Psoas muscle (tissue), 7 donors: ENCODE measurements at regions not wholly inside any gene's neighbourhood (a gene's known extent, or its start where the extent isn't known, plus 50 kb on each side); places are given as distances from the start of the nearest gene placed in this dataset.

Experiments
- ATAC-seq, 4 donors: fragments of 200-7000 bp; cut with Tn5 transposase; one replicate each; pipeline ENCODE4 v1.9.1; 2020; ENCODE audit warnings: moderate library complexity in 3 of 4, mild to moderate bottlenecking in 2 of 4
- DNase-seq, 2 donors: peaks; one replicate each; pipeline ENCODE4 v3.0.0-alpha.2; 2020
- H3K27ac ChIP-seq: fragments of 200-600 bp; one replicate; pipeline ENCODE4 v1.8.0; 2022
- H3K27me3 ChIP-seq, 3 donors: fragments of 200-600 bp in 1 of 3; one replicate each; pipeline versions ENCODE4 v1.6.1 to v1.8.0; 2013 to 2022; ENCODE audit warnings: low read length in 2 of 3, mild to moderate bottlenecking in 2 of 3, moderate library complexity in 1 of 3; ENCODE audit not compliant: insufficient read depth in 3 of 3
- H3K36me3 ChIP-seq, 2 donors: fragments of 200-600 bp in 1 of 2; one replicate each; pipeline versions ENCODE4 v1.6.1 to v1.8.0; 2013 to 2022; ENCODE audit warnings: low read depth in 1 of 2, mild to moderate bottlenecking in 1 of 2, moderate library complexity in 1 of 2; ENCODE audit not compliant: insufficient read depth in 1 of 2
- H3K4me1 ChIP-seq: fragments of 200-600 bp; one replicate; pipeline ENCODE4 v1.8.0; 2022
- H3K4me3 ChIP-seq: fragments of 200-600 bp; one replicate; pipeline ENCODE4 v1.8.0; 2022; ENCODE audit warnings: mild to moderate bottlenecking
- H3K9me3 ChIP-seq: fragments of 200-600 bp; one replicate; pipeline ENCODE4 v1.8.0; 2022
- CTCF ChIP-seq: fragments of 200-600 bp; IDR thresholded peaks from one replicate; pipeline ENCODE4 v1.8.0; 2022; ENCODE audit warnings: antibody characterized with exemption
- WGBS, 3 donors: extraction: QIAGEN DNeasy Blood & Tissue Kit; methylation state at CpG; one replicate each; pipeline versions ENCODE4 v1.1.6 to v1.1.7; 2013; 5-methylcytosine and 5-hydroxymethylcytosine counted together
- intact Hi-C, 2 donors: fragments of 100-400 bp; cut with DNase I; formaldehyde crosslinking; loops; one replicate each; pipeline versions ENCODE4 v1.11.0 to v1.14.2; 2022
- donor health status: healthy with polysubstance abuse.
- donor health status: DM: no; HTN: no; CAD: no; lungs with moderate emphysema.
- donor health status: Bipolar disorder and iron deficiency.
- donor health status: healthy.
- donor health status: DM: yes; HTN: yes; CAD: no.
- donor health status: DM: no; HTN: no; CAD: no.
- donor health status: DM: yes; HTN: yes; CAD: no.

DNA sequence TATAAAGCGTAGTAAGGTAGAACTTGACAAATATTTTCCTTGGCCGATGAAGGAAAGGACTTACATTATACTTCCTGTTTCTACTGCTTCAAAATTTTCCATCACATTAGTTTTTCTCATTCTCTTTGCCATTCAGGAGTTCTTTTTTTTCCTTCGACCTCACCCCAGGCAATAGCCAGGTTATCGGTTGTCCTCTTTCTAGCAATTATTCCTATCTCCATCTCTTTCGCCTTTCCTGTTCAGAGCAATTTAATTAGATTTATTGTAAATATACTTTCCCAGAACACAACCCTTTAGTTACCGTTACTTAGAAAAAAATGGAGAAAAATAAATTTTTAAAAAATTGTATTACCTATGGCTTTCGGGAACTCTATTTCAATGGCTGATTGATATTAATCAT lies 205.2 kb downstream of the KCNJ2 start:
- Histone ChIP-seq H3K27me3 (no peaks in the 10 kb centered on the region), H3K36me3 (no peaks in the 10 kb centered on the region), H3K4me1 (no peaks in the 10 kb centered on the region), H3K4me3 (no peak overlapping the region), H3K27ac (no peak overlapping the region), H3K9me3 (peaks cover 4% of the 10 kb centered on the region)
- 70 to 84% (median 75%) methylated on average over 7 of the region's 7 CpGs for WGBS, 3 donors
- ATAC-seq: no peak
- DNase-seq: no peak
- no peak for TF ChIP-seq CTCF
- intact Hi-C loops: no loop called here

GRCh38 chr17:70375406-70375805 lies 206.1 kb downstream of the KCNJ2 start:
- intact Hi-C loops: no loop called here
- H3K36me3 ChIP-seq: no peaks in the 10 kb centered on the region
- DNase-seq (no peak), ATAC-seq (no peak)
- no peaks in the 10 kb centered on the region for H3K4me1 ChIP-seq
- H3K4me3 ChIP-seq: no peak overlapping the region
- peaks cover 4% of the 10 kb centered on the region for H3K9me3 ChIP-seq
- H3K27me3 ChIP-seq: no peaks in the 10 kb centered on the region
- TF ChIP-seq CTCF: no peak
- H3K27ac ChIP-seq: no peak overlapping the region
- WGBS, 3 donors: 76 to 91% (median 80%) methylated on average over 1 of the region's 1 CpG

- no peak for TF ChIP-seq CTCF
- intact Hi-C loops: no loop called here
- H3K27ac ChIP-seq: no peak overlapping the region
- no peaks in the 10 kb centered on the region for H3K36me3 ChIP-seq
- DNase-seq (no peak), ATAC-seq (no peak)
- H3K27me3 ChIP-seq: no peaks in the 10 kb centered on the region
- WGBS, 3 donors: 87 to 97% (median 93%) methylated on average over 4 of the region's 4 CpGs
- H3K4me3 ChIP-seq: no peak overlapping the region
- peaks cover 4% of the 10 kb centered on the region for H3K9me3 ChIP-seq
- no peaks in the 10 kb centered on the region for H3K4me1 ChIP-seq
These were observed 206.8 kb downstream of the KCNJ2 start for GRCh38 chr17:70375813-70376770.

DNA sequence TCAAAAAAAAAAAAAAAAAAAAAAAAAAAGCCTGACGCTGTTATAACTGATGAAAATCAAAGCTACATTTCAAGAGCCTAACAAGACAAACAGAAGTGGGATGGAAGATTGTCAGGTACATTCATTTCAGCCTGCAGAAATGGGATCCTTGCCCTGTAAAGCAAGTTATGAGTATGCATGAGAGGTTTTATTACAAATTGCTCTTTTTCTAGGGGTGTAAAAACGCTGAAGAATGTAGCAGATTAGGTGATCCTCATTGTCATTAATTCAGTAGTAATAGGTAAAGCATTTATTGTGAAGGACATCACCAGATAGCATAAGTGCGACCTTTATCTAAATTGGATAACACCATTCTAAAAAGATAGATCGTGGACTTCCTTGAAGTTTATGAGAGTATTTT lies 208.3 kb downstream of the KCNJ2 start:
- H3K27me3 ChIP-seq: no peaks in the 10 kb centered on the region
- ATAC-seq (no peak), DNase-seq (no peak)
- WGBS, 3 donors: 61 to 75% (median 68%) methylated on average over 4 of the region's 4 CpGs
- H3K4me3 ChIP-seq: no peak overlapping the region
- intact Hi-C loops: no loop called here
- peaks cover 4% of the 10 kb centered on the region for H3K9me3 ChIP-seq
- no peak overlapping the region for H3K27ac ChIP-seq
- no peaks in the 10 kb centered on the region for H3K4me1 ChIP-seq
- TF ChIP-seq CTCF: no peak
- H3K36me3 ChIP-seq: no peaks in the 10 kb centered on the region
